Right ventricle myocardium inferior (tissue), 1 donor: ENCODE measurements at regions not wholly inside any gene's neighbourhood (a gene's known extent, or its start where the extent isn't known, plus 50 kb on each side); places are given as distances from the start of the nearest gene placed in this dataset.
"Not testable (repeated sequence)": the region's sequence is repeated elsewhere in the genome, so short reads cannot be mapped to it uniquely, and the experiment has no call there.

Source experiments
- ATAC-seq: fragments of 200-7000 bp; cut with Tn5 transposase; one replicate; pipeline ENCODE4 v1.9.1; 2020; ENCODE audit warnings: mild to moderate bottlenecking, moderate library complexity
- DNase-seq: peaks from one replicate; pipeline ENCODE4 v3.0.0; 2021; ENCODE audit errors: missing footprints
- intact Hi-C: fragments of 100-400 bp; cut with DNase I; formaldehyde crosslinking; loops from one replicate; pipeline ENCODE4 v1.11.0; 2022
- donor health status: DM: no; HTN: yes; CAD: no; lungs with severe emphysema.

DNA sequence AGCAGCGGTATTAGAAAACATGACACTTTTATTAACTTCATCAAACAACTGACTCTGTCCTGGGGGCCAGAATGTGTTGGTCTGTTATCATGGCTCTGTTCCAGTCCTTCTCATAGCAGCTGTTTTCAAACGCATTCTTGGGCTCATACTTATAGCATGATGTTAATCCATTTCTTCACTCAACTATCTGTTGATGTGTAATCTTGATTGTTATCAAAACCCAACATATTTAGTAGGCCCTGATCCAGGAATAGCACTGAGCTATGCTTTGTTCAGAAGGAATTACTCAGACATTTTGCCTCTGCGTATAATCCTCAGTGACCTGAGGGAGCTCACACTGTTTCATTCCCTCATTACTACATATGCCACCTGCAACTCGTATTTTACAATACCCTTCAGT lies 315.9 kb downstream of the BMP4 start:
- ATAC-seq = no peak
- intact Hi-C loops = no loop called here
- DNase-seq = no peak

DNA sequence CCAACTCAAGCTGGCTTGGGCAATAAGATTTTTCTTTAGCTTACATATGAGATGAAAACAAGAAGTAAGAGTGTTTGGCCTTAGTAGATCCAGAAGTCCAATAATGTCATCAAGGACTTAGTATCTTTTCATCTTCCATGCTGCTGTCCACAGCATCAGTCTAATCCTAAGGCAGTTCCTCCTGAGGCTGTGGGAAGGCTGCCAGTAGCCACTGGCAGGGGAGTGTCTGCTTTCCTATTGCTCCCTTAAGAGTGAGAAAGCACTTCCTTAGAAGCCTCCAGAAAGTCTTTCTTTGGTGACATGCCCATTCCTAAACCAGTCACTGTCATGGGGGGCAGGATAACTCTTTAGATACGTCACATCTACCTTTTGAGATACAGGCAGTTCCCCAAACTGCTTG lies 317.7 kb downstream of the BMP4 start:
- intact Hi-C loops = no loop called here
- no peak for ATAC-seq
- no peak for DNase-seq

DNA sequence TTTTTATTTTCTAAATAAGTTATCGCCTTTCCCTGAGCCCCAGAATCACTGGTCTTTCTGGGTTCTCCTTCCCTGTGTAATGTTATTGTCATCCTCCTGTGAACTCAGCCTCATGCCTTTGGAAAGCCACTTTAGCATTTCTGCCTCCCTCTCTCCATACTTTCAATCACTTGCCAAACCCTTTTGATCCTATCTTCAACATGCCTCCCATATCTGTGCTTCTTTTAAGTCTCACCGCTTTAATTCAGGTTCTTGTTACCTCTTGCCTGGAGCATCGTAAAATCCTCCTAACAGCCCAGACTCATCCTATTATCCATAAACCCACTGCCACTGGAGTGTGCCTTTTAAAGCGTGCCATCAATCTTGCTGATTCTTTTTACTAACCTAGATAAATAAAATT lies 321.8 kb downstream of the BMP4 start:
- no peak for ATAC-seq
- intact Hi-C loops = no loop called here
- no peak for DNase-seq

- ATAC-seq (no peak), DNase-seq (no peak)
- intact Hi-C loops = no loop called here
Observed at GRCh38 chr14:53630336-53630735, 326.3 kb downstream of the BMP4 start.

- ATAC-seq = no peak
- intact Hi-C loops = no loop called here
- DNase-seq = no peak
Observed at GRCh38 chr14:53628732-53629430, 327.7 kb downstream of the BMP4 start.

GRCh38 chr14:53628261-53628660 lies 328.4 kb downstream of the BMP4 start:
- ATAC-seq (no peak), DNase-seq (no peak)
- intact Hi-C loops = no loop called here

DNA sequence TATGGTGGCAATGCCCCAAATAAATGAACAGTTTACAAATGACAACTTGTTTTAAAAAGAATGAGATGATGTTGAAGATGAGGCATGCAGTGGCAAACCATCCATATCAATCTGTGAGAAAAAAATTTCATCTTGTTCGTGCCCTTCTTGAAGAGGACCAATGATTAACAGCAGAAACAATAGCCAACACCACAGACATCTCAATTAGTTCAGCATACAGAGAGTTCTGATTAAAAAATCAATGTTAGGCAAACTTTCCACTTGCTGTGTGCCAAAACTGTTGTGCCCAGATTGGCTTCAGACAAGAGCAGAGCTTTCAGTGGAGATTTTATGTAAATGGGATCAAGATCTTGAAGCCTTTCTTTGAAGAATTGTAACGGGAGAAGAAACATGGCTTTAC lies 329.9 kb downstream of the BMP4 start:
- ATAC-seq = no peak
- DNase-seq = no peak
- intact Hi-C loops = no loop called here

GRCh38 chr14:53622447-53622846 lies 334.2 kb downstream of the BMP4 start:
- intact Hi-C loops = no loop called here
- no peak for ATAC-seq

DNA sequence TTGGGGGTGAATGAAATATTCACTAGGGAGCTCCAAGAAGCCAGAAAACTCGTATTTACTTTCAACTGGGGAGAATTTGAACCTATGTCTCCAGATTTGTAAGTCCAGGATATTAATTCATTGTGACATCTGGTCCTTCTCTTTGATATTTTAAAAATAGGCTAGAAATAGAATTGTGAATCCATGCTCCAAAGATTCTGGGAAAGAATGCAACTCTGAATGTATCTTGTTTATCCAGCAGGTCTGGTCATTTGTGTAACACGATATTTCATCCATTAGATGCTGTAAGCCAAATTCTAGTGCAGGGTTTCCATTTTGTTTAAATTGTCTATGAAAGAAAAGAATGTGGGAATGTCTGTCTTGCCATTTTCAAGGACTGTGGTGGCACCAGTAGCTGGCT lies 334.7 kb downstream of the BMP4 start:
- intact Hi-C loops = no loop called here
- no peak for ATAC-seq
- no peak for DNase-seq

More at GRCh38 chr14:53622447-53622846, 334.2 kb downstream of the BMP4 start:
- DNase-seq = no peak

GRCh38 chr14:53621433-53621832 lies 335.2 kb downstream of the BMP4 start:
- ATAC-seq = no peak
- no peak for DNase-seq
- intact Hi-C loops = no loop called here

DNA sequence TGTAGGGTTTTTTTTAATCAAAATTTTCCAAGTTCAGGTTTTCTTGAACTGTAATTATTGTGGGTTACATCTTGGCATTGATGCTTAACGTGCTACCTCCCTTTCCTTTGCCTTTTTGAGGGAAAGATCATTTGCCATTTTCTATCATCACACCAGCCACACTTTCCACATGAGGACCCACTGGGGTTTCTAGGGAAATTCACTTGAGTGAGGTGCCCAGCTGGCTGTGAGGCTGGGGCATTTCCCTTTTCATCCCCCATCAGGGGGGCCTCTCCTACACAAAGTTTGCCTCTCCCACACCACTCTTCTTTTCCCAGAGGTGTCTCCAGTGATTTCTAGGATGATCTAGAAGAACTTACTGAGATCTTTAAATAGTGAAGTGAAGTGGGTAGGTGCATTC lies 335.7 kb downstream of the BMP4 start:
- DNase-seq = no peak
- no peak for ATAC-seq
- intact Hi-C loops = no loop called here

DNA sequence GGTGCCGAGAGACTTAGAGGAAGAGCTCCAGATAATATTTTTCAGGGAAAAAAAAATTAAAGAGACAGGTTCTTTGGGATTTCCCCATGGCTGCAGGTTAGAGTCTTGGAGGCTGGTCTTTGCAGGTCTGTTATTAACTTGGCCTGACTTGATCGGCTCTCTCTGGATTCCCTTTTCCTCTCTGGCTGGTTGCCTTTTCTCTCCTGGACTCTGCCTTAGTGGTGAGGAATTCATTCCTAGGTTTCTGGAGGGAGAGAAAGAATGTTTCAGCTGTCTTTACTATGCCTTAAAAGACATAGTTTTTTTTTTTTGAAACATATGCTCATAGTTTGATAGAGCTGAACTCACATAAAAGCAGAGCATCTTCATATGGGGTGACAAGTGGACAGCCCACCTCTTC lies 336.3 kb downstream of the BMP4 start:
- DNase-seq = no peak
- intact Hi-C loops = no loop called here
- peak; percentile 63 for ATAC-seq

DNA sequence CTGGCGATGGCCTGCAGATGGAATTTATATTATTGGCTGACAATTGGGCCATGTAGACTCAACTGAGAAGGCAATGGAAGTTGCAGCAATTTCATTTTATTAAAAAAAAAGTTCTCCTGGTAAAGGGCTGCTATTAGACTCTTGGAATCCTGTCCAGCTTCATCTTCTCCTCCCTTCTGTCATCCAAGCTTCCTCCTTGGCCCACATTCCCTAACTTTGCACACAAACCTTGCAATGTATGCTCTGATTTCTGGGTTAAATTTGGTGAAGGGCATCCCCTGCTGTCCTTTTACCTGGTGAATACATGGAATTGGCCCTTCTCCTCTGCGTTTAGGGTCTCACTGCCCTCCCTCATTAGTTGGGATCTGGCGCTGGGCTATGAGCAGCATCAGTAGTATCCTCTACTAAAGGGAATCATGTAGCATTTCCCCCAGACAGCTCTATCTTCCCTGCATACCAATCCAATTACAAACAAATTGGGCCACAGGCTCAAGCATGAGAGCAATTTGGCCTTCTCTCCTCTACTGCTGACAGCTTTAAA lies 336.9 kb downstream of the BMP4 start:
- no peak for DNase-seq
- intact Hi-C loops = no loop called here

DNA sequence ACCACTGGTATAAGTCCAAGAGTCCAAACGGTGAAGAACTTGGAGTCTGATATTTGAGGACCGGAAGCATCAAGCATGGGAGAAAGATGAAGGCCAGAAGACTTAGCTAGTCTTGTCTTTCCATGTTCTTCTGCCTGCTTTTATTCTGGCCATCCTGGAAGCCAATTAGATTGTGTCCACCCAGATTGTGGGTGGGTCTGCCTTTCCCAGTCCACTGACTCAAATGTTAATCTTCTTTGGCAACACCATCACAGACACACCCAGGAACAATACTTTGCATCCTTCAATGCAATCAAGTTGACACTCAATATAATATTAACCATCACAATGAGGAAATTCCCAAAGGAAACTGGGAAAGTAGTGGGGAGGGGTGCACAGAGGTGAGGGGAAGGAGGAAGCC lies 340.1 kb downstream of the BMP4 start:
- DNase-seq, ATAC-seq, intact Hi-C loops: not testable (repeated sequence)

More for the DNA sequence above, 336.9 kb downstream of the BMP4 start:
- ATAC-seq = peak; percentile 80

GRCh38 chr14:53615252-53615651 lies 341.4 kb downstream of the BMP4 start:
- no peak for ATAC-seq
- intact Hi-C loops = no loop called here
- no peak for DNase-seq

- DNase-seq = no peak
- intact Hi-C loops = no loop called here
- no peak for ATAC-seq
Observed at GRCh38 chr14:53613404-53614253, 343.0 kb downstream of the BMP4 start.

DNA sequence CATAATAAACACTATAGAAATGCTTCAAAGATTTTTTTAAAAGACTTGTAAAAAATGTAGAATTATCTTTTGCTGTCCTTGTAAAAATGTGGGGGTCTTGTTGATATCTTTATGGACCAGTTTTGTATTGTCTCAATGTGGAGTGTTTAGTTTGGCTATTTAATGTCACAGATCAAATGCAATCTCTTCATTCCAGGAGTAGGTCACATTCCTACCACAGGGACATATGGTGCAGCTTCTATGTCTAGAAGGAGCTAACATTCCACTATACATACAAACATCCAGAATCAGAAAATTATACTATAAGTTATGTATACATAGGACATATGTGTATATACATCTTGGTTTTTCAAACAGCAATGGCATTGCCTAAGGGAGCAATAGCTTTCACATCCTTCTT lies 345.7 kb downstream of the BMP4 start:
- intact Hi-C loops = no loop called here
- no peak for DNase-seq
- no peak for ATAC-seq

DNA sequence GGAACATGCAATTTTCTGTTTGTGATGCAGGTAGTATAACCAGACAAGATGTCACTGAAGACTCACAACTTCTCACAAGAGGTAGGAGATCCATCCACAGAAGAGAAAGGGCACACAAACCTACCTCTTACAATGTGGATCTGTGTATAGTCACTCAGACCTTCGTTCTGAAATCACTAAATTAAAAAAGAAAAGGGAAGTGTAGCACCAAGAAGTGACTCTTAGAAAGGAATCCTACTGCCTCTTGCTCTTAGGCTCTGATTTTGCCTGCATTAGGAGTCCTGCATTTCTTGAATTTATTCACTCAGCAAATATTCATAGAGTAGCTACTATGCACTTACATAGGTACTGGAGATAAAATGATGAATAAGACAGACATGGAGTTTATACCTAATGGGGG lies 347.6 kb downstream of the BMP4 start:
- intact Hi-C loops = no loop called here
- ATAC-seq = no peak
- no peak for DNase-seq

DNA sequence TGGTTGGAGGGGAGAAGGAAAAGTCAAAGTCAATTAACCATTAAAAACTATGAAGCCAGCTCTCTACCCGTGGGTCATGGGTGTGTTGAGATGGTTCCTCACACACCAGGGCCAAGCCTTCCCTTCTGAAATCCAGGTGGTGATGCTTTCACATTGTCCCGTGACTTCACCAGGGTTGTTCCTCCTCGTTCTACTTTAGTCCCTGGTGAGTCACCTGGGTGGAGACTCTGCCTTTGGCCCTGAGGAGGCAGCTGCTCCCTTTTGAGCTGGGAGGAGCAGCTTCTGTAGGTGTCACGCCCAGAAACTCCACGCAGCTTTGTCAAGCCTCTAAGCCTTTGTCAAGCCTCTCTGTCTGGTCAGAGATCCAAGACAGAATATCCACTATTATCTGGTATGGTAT lies 348.3 kb downstream of the BMP4 start:
- intact Hi-C loops = no loop called here
- ATAC-seq (no peak), DNase-seq (no peak)

DNA sequence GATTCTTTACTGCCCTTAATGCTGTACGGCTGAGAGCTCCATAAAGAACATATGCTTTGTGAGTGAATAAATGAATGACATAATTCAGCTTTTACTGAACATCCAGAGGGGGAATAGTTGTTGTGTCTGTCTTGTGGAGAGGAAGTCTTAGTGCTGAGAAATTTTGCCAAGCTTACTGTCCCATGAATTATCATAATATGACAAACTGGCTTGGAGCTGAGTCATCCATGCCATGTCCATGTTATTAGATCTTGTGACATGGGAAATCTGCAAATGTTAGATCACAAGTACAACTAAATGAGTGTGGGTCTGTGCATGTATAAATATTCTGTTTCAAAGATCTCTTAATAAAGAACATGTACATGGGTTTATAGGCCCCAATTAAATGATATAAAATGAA lies 350.4 kb downstream of the BMP4 start:
- ATAC-seq (no peak), DNase-seq (no peak)
- intact Hi-C loops = no loop called here
